Mucosa of stomach (tissue), 1 donor: ENCODE measurements at regions not wholly inside any gene's neighbourhood (a gene's known extent, or its start where the extent isn't known, plus 50 kb on each side); places are given as distances from the start of the nearest gene placed in this dataset.

Experiments
- H3K27me3 ChIP-seq: one replicate; pipeline ENCODE4 v1.7.0; 2013; ENCODE audit warnings: mild to moderate bottlenecking, low read length; ENCODE audit not compliant: control insufficient read depth, insufficient read depth
- H3K36me3 ChIP-seq: one replicate; pipeline ENCODE4 v1.7.0; 2013; ENCODE audit warnings: low read length; ENCODE audit not compliant: control insufficient read depth, insufficient read depth
- H3K4me1 ChIP-seq: one replicate; pipeline ENCODE4 v1.7.0; 2013; ENCODE audit warnings: mild to moderate bottlenecking, low read length; ENCODE audit not compliant: control insufficient read depth, insufficient read depth
- H3K4me3 ChIP-seq: one replicate; pipeline ENCODE4 v1.7.0; 2013; ENCODE audit warnings: low read length
- H3K9ac ChIP-seq: one replicate; pipeline ENCODE4 v1.7.0; 2013; ENCODE audit warnings: mild to moderate bottlenecking, low read length, moderate library complexity
- H3K9me3 ChIP-seq: one replicate; pipeline ENCODE4 v1.7.0; 2013; ENCODE audit warnings: mild to moderate bottlenecking, low read length, moderate library complexity; ENCODE audit not compliant: control insufficient read depth
- donor health status: Pancreatic carcinoma.

GRCh38 chr1:79859212-79859948, 852.9 kb upstream of the ADGRL4 start:
- Histone ChIP-seq H3K27me3 (peaks cover 7% of the 10 kb centered on the region), H3K4me1 (peaks cover 11% of the 10 kb centered on the region), H3K4me3 (no peak overlapping the region), H3K9ac (no peak overlapping the region), H3K36me3 (no peaks in the 10 kb centered on the region), H3K9me3 (no peaks in the 10 kb centered on the region)

- Histone ChIP-seq H3K4me3 (no peak overlapping the region), H3K36me3 (no peaks in the 10 kb centered on the region), H3K9me3 (no peaks in the 10 kb centered on the region), H3K4me1 (no peaks in the 10 kb centered on the region), H3K27me3 (no peaks in the 10 kb centered on the region), H3K9ac (no peak overlapping the region)
These were observed 845.5 kb upstream of the ADGRL4 start for GRCh38 chr1:79852004-79852403.

GRCh38 chr1:79849388-79849787, 842.9 kb upstream of the ADGRL4 start:
- Histone ChIP-seq H3K9ac (no peak overlapping the region), H3K27me3 (no peaks in the 10 kb centered on the region), H3K9me3 (no peaks in the 10 kb centered on the region), H3K4me1 (no peaks in the 10 kb centered on the region), H3K4me3 (no peak overlapping the region), H3K36me3 (no peaks in the 10 kb centered on the region)

GRCh38 chr1:79848316-79848715, 841.8 kb upstream of the ADGRL4 start:
- H3K4me3 ChIP-seq = no peak overlapping the region
- no peaks in the 10 kb centered on the region for H3K9me3 ChIP-seq
- H3K36me3 ChIP-seq = no peaks in the 10 kb centered on the region
- no peak overlapping the region for H3K9ac ChIP-seq
- H3K27me3 ChIP-seq = no peaks in the 10 kb centered on the region
- H3K4me1 ChIP-seq = no peaks in the 10 kb centered on the region

GRCh38 chr1:79847700-79848099, 841.2 kb upstream of the ADGRL4 start:
- H3K9me3 ChIP-seq = no peaks in the 10 kb centered on the region
- H3K4me1 ChIP-seq = no peaks in the 10 kb centered on the region

GRCh38 chr1:79845936-79846335, 839.4 kb upstream of the ADGRL4 start:
- H3K9me3 ChIP-seq = no peaks in the 10 kb centered on the region
- H3K27me3 ChIP-seq = no peaks in the 10 kb centered on the region
- H3K4me1 ChIP-seq = no peaks in the 10 kb centered on the region
- no peak overlapping the region for H3K4me3 ChIP-seq
- H3K9ac ChIP-seq = no peak overlapping the region
- no peaks in the 10 kb centered on the region for H3K36me3 ChIP-seq

More at GRCh38 chr1:79847700-79848099, 841.2 kb upstream of the ADGRL4 start:
- no peak overlapping the region for H3K4me3 ChIP-seq
- H3K36me3 ChIP-seq = no peaks in the 10 kb centered on the region
- H3K27me3 ChIP-seq = no peaks in the 10 kb centered on the region
- H3K9ac ChIP-seq = no peak overlapping the region

GRCh38 chr1:79842811-79843210, 836.3 kb upstream of the ADGRL4 start:
- no peak overlapping the region for H3K9ac ChIP-seq
- H3K4me3 ChIP-seq = no peak overlapping the region

GRCh38 chr1:79839882-79840281, 833.4 kb upstream of the ADGRL4 start:
- Histone ChIP-seq H3K4me3 (no peak overlapping the region), H3K9ac (no peak overlapping the region), H3K36me3 (no peaks in the 10 kb centered on the region)

More at GRCh38 chr1:79842811-79843210, 836.3 kb upstream of the ADGRL4 start:
- H3K4me1 ChIP-seq = no peaks in the 10 kb centered on the region
- no peaks in the 10 kb centered on the region for H3K9me3 ChIP-seq
- H3K36me3 ChIP-seq = no peaks in the 10 kb centered on the region
- no peaks in the 10 kb centered on the region for H3K27me3 ChIP-seq

GRCh38 chr1:79827446-79827845, 820.9 kb upstream of the ADGRL4 start:
- no peaks in the 10 kb centered on the region for H3K9me3 ChIP-seq
- H3K9ac ChIP-seq = no peak overlapping the region
- no peak overlapping the region for H3K4me3 ChIP-seq
- no peaks in the 10 kb centered on the region for H3K36me3 ChIP-seq
- H3K27me3 ChIP-seq = no peaks in the 10 kb centered on the region
- no peaks in the 10 kb centered on the region for H3K4me1 ChIP-seq

More at GRCh38 chr1:79839882-79840281, 833.4 kb upstream of the ADGRL4 start:
- H3K9me3 ChIP-seq = no peaks in the 10 kb centered on the region
- no peaks in the 10 kb centered on the region for H3K4me1 ChIP-seq
- H3K27me3 ChIP-seq = no peaks in the 10 kb centered on the region

GRCh38 chr1:79825551-79825950, 819.0 kb upstream of the ADGRL4 start:
- no peaks in the 10 kb centered on the region for H3K27me3 ChIP-seq
- H3K9me3 ChIP-seq = no peaks in the 10 kb centered on the region
- H3K9ac ChIP-seq = no peak overlapping the region
- H3K36me3 ChIP-seq = no peaks in the 10 kb centered on the region
- no peaks in the 10 kb centered on the region for H3K4me1 ChIP-seq
- H3K4me3 ChIP-seq = no peak overlapping the region

- H3K9ac ChIP-seq = no peak overlapping the region
- no peaks in the 10 kb centered on the region for H3K36me3 ChIP-seq
- H3K4me3 ChIP-seq = no peak overlapping the region
- no peaks in the 10 kb centered on the region for H3K4me1 ChIP-seq
- no peaks in the 10 kb centered on the region for H3K27me3 ChIP-seq
- H3K9me3 ChIP-seq = no peaks in the 10 kb centered on the region
These were observed 815.5 kb upstream of the ADGRL4 start for GRCh38 chr1:79822053-79822452.

- no peaks in the 10 kb centered on the region for H3K27me3 ChIP-seq
- no peaks in the 10 kb centered on the region for H3K36me3 ChIP-seq
- H3K9ac ChIP-seq = no peak overlapping the region
- H3K4me1 ChIP-seq = no peaks in the 10 kb centered on the region
- H3K4me3 ChIP-seq = no peak overlapping the region
- H3K9me3 ChIP-seq = no peaks in the 10 kb centered on the region
These were observed 812.6 kb upstream of the ADGRL4 start for GRCh38 chr1:79819140-79819539.
